ENCODE measurements at regions not wholly inside any gene's neighbourhood (a gene's known extent, or its start where the extent isn't known, plus 50 kb on each side); places are given as distances from the start of the nearest gene placed in this dataset.

- TF ChIP-seq CTCF (IDR thresholded peaks at IDR 0.05): no peak
- TF ChIP-seq POLR2A (IDR thresholded peaks at IDR 0.05): no peak
Observed at GRCh38 chr7:156060925-156061324, 248.7 kb upstream of the SHH start.

All from thyroid gland (tissue), 4 donors.